IMR-90 (cell line): ENCODE measurements at regions not wholly inside any gene's neighbourhood (a gene's known extent, or its start where the extent isn't known, plus 50 kb on each side); places are given as distances from the start of the nearest gene placed in this dataset.
"Not testable (repeated sequence)": the region's sequence is repeated elsewhere in the genome, so short reads cannot be mapped to it uniquely, and the experiment has no call there.

Experiments used
- NFE2L2 ChIP-seq: fragments of 150-350 bp; IDR thresholded peaks from 2 replicates; pipeline ENCODE4 v1.6.1; 2016; ENCODE audit warnings: low read depth, mild to moderate bottlenecking, low read length
- POLR2A ChIP-seq: IDR thresholded peaks from 2 replicates; pipeline ENCODE4 v1.6.1; 2012; ENCODE audit warnings: mild to moderate bottlenecking, low read depth, low read length
- RAD21 ChIP-seq: IDR thresholded peaks from 2 replicates; pipeline ENCODE4 v1.6.1; 2012; ENCODE audit warnings: low read length, improper control_type of control experiment
- RFX5 ChIP-seq: IDR thresholded peaks from 2 replicates; pipeline ENCODE4 v1.8.0; 2012; ENCODE audit warnings: low read depth, mild to moderate bottlenecking, low read length, moderate library complexity
- TF ChIP-seq, protein P1 (sequence below): fragments of 150-350 bp; IDR thresholded peaks from 2 replicates; pipeline ENCODE4 v1.6.1; 2017; ENCODE audit warnings: mild to moderate bottlenecking, antibody characterized with exemption, low read length, low read depth
- TF ChIP-seq, protein P2 (sequence below): conservative IDR thresholded peaks from 2 replicates; pipeline ENCODE4 v1.5.1; 2012; ENCODE audit warnings: mild to moderate bottlenecking, low read depth, low read length, improper control_type of control experiment
- TF ChIP-seq, protein P3 (sequence below): fragments of 150-350 bp; IDR thresholded peaks from 2 replicates; pipeline ENCODE4 v1.6.1; 2016; ENCODE audit warnings: low read depth, mild to moderate bottlenecking, low read length, moderate library complexity, borderline replicate concordance

DNA sequence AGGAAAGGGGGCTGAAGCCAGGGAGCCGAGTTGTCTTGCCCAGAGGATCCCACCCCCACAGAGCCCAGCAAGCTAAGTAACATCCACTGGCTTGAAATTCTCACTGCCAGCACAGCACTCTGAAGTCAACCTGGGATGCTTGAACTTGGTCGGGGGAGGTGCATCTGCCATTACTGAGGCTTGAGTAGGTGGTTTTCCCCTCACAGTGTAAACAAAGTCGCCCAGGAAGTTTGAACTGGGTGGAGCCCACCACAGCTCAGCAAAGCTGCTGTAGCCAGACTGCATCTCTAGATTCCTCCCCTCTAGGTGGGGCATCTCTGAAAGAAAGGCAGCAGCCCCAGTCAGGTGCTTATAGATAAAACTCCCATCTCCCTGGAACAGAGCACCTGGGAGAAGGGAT, 54.3 kb upstream of the GRIA3 start:
- TF ChIP-seq, protein P1, sequence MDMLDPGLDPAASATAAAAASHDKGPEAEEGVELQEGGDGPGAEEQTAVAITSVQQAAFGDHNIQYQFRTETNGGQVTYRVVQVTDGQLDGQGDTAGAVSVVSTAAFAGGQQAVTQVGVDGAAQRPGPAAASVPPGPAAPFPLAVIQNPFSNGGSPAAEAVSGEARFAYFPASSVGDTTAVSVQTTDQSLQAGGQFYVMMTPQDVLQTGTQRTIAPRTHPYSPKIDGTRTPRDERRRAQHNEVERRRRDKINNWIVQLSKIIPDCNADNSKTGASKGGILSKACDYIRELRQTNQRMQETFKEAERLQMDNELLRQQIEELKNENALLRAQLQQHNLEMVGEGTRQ: not testable (repeated sequence)
- TF ChIP-seq RAD21, RFX5, NFE2L2, POLR2A: not testable (repeated sequence)
- TF ChIP-seq, protein P2, sequence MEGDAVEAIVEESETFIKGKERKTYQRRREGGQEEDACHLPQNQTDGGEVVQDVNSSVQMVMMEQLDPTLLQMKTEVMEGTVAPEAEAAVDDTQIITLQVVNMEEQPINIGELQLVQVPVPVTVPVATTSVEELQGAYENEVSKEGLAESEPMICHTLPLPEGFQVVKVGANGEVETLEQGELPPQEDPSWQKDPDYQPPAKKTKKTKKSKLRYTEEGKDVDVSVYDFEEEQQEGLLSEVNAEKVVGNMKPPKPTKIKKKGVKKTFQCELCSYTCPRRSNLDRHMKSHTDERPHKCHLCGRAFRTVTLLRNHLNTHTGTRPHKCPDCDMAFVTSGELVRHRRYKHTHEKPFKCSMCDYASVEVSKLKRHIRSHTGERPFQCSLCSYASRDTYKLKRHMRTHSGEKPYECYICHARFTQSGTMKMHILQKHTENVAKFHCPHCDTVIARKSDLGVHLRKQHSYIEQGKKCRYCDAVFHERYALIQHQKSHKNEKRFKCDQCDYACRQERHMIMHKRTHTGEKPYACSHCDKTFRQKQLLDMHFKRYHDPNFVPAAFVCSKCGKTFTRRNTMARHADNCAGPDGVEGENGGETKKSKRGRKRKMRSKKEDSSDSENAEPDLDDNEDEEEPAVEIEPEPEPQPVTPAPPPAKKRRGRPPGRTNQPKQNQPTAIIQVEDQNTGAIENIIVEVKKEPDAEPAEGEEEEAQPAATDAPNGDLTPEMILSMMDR: not testable (repeated sequence)
- TF ChIP-seq, protein P3, sequence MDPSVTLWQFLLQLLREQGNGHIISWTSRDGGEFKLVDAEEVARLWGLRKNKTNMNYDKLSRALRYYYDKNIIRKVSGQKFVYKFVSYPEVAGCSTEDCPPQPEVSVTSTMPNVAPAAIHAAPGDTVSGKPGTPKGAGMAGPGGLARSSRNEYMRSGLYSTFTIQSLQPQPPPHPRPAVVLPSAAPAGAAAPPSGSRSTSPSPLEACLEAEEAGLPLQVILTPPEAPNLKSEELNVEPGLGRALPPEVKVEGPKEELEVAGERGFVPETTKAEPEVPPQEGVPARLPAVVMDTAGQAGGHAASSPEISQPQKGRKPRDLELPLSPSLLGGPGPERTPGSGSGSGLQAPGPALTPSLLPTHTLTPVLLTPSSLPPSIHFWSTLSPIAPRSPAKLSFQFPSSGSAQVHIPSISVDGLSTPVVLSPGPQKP: not testable (repeated sequence)
